ENCODE measurements at regions not wholly inside any gene's neighbourhood (a gene's known extent, or its start where the extent isn't known, plus 50 kb on each side); places are given as distances from the start of the nearest gene placed in this dataset.

DNA sequence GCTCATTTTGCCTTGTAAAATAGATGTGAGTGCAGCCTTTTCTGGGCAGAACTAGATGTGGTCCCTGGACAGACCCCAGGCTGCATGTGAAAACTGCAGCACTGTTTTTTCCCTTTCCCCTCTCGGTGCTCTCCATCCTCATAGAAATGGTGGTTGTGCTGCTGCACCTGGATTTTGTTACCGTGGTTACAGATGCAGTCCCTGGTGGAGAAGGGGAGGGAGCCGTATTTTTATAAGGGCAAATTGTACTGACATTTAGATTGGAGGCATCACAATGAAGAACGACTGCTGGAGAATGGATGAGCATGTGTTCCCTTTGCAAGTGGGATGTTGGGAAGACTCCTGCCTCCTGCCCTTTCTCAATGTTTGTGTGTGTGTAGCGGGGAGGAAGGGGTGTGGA lies 469.9 kb downstream of the CCSER2 start:
- Histone ChIP-seq H3K27ac (ENCODE audit: low read length) (no peak overlapping the region), H3K4me3 (ENCODE audit: low read length) (no peak overlapping the region), H3K27me3 (ENCODE audit: control insufficient read depth, insufficient read depth) (no peaks in the 10 kb centered on the region), H3K4me1 (ENCODE audit: control insufficient read depth, insufficient read depth, low read length) (no peaks in the 10 kb centered on the region), H3K9me3 (ENCODE audit: control insufficient read depth, low read length) (no peaks in the 10 kb centered on the region)
- ATAC-seq (no peak), DNase-seq (no peak)
- intact Hi-C loops (cut with DNase I) = no loop called here
- WGBS = 73% methylated on average over 5 of the region's 5 CpGs

GRCh38 chr10:84801156-84801555 lies 472.8 kb downstream of the CCSER2 start:
- 49% methylated on average over 2 of the region's 2 CpGs for WGBS

GRCh38 chr10:84801916-84802315 lies 473.5 kb downstream of the CCSER2 start:
- 72% methylated on average over 3 of the region's 3 CpGs for WGBS
- Histone ChIP-seq H3K27me3 (ENCODE audit: control insufficient read depth, insufficient read depth) (no peaks in the 10 kb centered on the region), H3K4me3 (ENCODE audit: low read length) (no peak overlapping the region), H3K9me3 (ENCODE audit: control insufficient read depth, low read length) (no peaks in the 10 kb centered on the region), H3K4me1 (ENCODE audit: control insufficient read depth, insufficient read depth, low read length) (no peaks in the 10 kb centered on the region), H3K27ac (ENCODE audit: low read length) (no peak overlapping the region)
- no peak for ATAC-seq
- DNase-seq = no peak
- intact Hi-C loops (cut with DNase I) = no loop called here

More at GRCh38 chr10:84801156-84801555, 472.8 kb downstream of the CCSER2 start:
- no peak overlapping the region for H3K27ac ChIP-seq (ENCODE audit: low read length)
- no peak for ATAC-seq
- H3K4me3 ChIP-seq (ENCODE audit: low read length) = no peak overlapping the region
- intact Hi-C loops (cut with DNase I) = no loop called here
- no peaks in the 10 kb centered on the region for H3K27me3 ChIP-seq (ENCODE audit: control insufficient read depth, insufficient read depth)
- no peak for DNase-seq
- no peaks in the 10 kb centered on the region for H3K4me1 ChIP-seq (ENCODE audit: control insufficient read depth, insufficient read depth, low read length)
- no peaks in the 10 kb centered on the region for H3K9me3 ChIP-seq (ENCODE audit: control insufficient read depth, low read length)

DNA sequence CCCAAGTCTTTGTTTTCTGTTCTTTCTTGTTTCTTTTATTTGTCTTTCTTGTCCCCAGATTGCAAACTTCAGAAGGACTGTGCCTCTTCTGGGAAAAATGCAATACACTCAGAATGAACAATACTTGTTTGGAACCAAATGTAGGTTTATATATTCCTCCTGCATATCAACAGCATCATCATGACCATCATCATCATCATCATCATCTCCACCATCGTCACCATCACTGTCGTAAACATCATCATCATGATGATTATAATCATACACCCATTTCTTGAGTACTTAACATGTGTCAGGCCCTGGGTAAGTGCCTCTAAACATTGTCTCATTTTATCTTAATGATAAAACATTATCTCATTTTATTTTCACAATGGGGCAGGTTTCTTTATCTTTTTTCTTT lies 476.8 kb downstream of the CCSER2 start:
- Histone ChIP-seq H3K27me3 (ENCODE audit: control insufficient read depth, insufficient read depth) (no peaks in the 10 kb centered on the region), H3K9me3 (ENCODE audit: control insufficient read depth, low read length) (no peaks in the 10 kb centered on the region), H3K27ac (ENCODE audit: low read length) (no peak overlapping the region), H3K4me1 (ENCODE audit: control insufficient read depth, insufficient read depth, low read length) (no peaks in the 10 kb centered on the region), H3K4me3 (ENCODE audit: low read length) (no peak overlapping the region)
- intact Hi-C loops (cut with DNase I) = no loop called here
- DNase-seq (no peak), ATAC-seq (no peak)
- WGBS = 68% methylated on average over 2 of the region's 2 CpGs

DNA sequence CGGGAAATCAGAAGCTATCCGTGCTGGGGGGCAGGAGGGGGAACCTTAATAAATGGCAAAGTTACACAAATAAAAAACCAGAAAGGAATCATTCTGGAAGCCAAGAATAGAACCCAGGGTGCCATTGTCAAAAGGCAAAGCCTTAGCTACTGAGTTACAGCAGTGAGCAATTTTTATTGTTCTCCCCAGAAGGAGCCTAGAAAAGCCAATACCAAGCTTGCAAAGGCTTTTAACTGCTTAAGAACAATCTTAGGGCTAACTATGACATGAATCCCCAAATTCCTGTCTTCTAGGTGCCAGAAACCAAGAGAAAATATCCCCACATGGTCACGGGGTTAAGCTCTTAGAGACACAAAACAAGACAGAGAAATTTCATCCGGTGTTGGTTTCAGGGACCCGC lies 482.7 kb downstream of the CCSER2 start:
- Histone ChIP-seq H3K9me3 (ENCODE audit: control insufficient read depth, low read length) (no peaks in the 10 kb centered on the region), H3K27me3 (ENCODE audit: control insufficient read depth, insufficient read depth) (no peaks in the 10 kb centered on the region), H3K4me1 (ENCODE audit: control insufficient read depth, insufficient read depth, low read length) (no peaks in the 10 kb centered on the region), H3K27ac (ENCODE audit: low read length) (no peak overlapping the region), H3K4me3 (ENCODE audit: low read length) (no peak overlapping the region)
- DNase-seq (no peak), ATAC-seq (no peak)
- intact Hi-C loops (cut with DNase I) = no loop called here
- 70% methylated on average over 5 of the region's 5 CpGs for WGBS

- DNase-seq = no peak
- no peak overlapping the region for H3K4me3 ChIP-seq (ENCODE audit: low read length)
- ATAC-seq = no peak
- intact Hi-C loops (cut with DNase I) = no loop called here
- H3K27ac ChIP-seq (ENCODE audit: low read length) = no peak overlapping the region
- H3K9me3 ChIP-seq (ENCODE audit: control insufficient read depth, low read length) = no peaks in the 10 kb centered on the region
- H3K27me3 ChIP-seq (ENCODE audit: control insufficient read depth, insufficient read depth) = no peaks in the 10 kb centered on the region
- 64% methylated on average over 3 of the region's 3 CpGs for WGBS
- H3K4me1 ChIP-seq (ENCODE audit: control insufficient read depth, insufficient read depth, low read length) = no peaks in the 10 kb centered on the region
Observed at GRCh38 chr10:84818961-84819360, 490.6 kb downstream of the CCSER2 start.

DNA sequence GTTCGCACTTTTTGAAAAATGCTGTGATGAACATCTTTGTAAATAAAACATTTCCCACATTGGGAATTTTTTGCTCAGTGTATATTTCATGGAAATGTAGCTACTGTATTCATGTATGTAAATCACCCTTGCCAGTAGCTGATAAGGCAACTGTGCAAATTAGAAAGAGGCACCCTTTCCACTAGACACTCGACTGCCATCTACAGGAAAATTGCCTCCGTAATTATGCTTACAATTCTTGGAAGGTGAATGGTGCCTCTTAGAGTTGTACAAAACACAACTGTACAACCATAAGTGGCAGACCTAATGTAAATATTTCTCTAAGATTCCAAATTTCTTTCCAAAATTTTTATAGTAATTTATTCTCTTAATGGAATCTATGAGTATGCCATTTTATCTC lies 491.7 kb downstream of the CCSER2 start:
- DNase-seq (no peak), ATAC-seq (no peak)
- no peak overlapping the region for H3K27ac ChIP-seq (ENCODE audit: low read length)
- intact Hi-C loops (cut with DNase I) = no loop called here
- H3K27me3 ChIP-seq (ENCODE audit: control insufficient read depth, insufficient read depth) = no peaks in the 10 kb centered on the region
- no peak overlapping the region for H3K4me3 ChIP-seq (ENCODE audit: low read length)
- no peaks in the 10 kb centered on the region for H3K4me1 ChIP-seq (ENCODE audit: control insufficient read depth, insufficient read depth, low read length)
- WGBS = 81% methylated on average over 3 of the region's 3 CpGs
- no peaks in the 10 kb centered on the region for H3K9me3 ChIP-seq (ENCODE audit: control insufficient read depth, low read length)

DNA sequence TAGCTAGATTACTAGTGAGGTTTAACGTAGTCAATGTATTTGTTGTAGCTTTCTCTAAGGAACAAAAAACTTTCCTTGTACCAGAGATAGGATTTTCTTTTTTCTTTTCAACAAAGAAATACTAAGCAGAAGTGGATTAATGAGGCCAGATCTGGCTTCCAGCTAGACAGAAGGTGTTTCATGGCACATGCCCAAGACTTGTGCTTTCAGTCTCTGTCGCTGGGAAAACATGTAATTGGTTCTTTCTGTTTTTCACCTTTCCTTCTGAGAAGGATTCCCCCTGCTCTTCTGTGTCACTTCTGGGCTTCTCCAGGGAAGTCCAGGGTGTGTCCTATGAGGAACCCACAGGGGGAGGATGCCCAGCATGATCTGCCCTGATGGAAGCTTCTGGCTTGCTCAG lies 492.2 kb downstream of the CCSER2 start:
- no peak overlapping the region for H3K27ac ChIP-seq (ENCODE audit: low read length)
- intact Hi-C loops (cut with DNase I) = no loop called here
- DNase-seq = no peak
- 58% methylated on average over 2 of the region's 2 CpGs for WGBS
- H3K4me1 ChIP-seq (ENCODE audit: control insufficient read depth, insufficient read depth, low read length) = no peaks in the 10 kb centered on the region
- no peak for ATAC-seq
- H3K4me3 ChIP-seq (ENCODE audit: low read length) = no peak overlapping the region
- H3K27me3 ChIP-seq (ENCODE audit: control insufficient read depth, insufficient read depth) = no peaks in the 10 kb centered on the region
- H3K9me3 ChIP-seq (ENCODE audit: control insufficient read depth, low read length) = no peaks in the 10 kb centered on the region

GRCh38 chr10:84822931-84823630 lies 494.7 kb downstream of the CCSER2 start:
- Histone ChIP-seq H3K27ac (ENCODE audit: low read length) (no peak overlapping the region), H3K9me3 (ENCODE audit: control insufficient read depth, low read length) (no peaks in the 10 kb centered on the region), H3K4me1 (ENCODE audit: control insufficient read depth, insufficient read depth, low read length) (no peaks in the 10 kb centered on the region), H3K4me3 (ENCODE audit: low read length) (no peak overlapping the region), H3K27me3 (ENCODE audit: control insufficient read depth, insufficient read depth) (no peaks in the 10 kb centered on the region)
- intact Hi-C loops (cut with DNase I) = no loop called here
- ATAC-seq (no peak), DNase-seq (no peak)
- 72% methylated on average over 3 of the region's 3 CpGs for WGBS

- Histone ChIP-seq H3K27ac (ENCODE audit: low read length) (no peak overlapping the region), H3K4me3 (ENCODE audit: low read length) (no peak overlapping the region), H3K4me1 (ENCODE audit: control insufficient read depth, insufficient read depth, low read length) (no peaks in the 10 kb centered on the region), H3K9me3 (ENCODE audit: control insufficient read depth, low read length) (no peaks in the 10 kb centered on the region), H3K27me3 (ENCODE audit: control insufficient read depth, insufficient read depth) (no peaks in the 10 kb centered on the region)
- ATAC-seq = no peak
- WGBS = 96% methylated on average over 1 of the region's 1 CpG
- intact Hi-C loops (cut with DNase I) = no loop called here
- no peak for DNase-seq
Observed at GRCh38 chr10:84824525-84824924, 496.1 kb downstream of the CCSER2 start.

DNA sequence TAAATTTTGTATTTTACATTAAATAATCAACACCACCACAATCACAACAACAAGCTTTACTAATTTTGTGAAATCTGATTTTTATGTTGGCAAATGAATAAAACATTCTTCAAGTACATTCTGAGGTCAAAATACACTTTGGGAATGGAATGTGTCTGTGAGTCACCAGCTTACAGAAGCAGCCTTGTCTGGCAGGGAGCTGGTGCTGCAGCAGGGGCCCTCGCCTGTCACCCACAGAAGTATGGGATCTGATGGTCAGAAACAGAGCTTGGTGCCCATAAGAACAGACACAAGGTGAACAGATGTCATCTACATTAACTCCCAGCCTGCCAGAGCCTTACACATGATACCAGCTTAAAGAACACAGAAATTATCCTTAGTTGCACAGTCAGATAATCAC lies 496.9 kb downstream of the CCSER2 start:
- no peaks in the 10 kb centered on the region for H3K27me3 ChIP-seq (ENCODE audit: control insufficient read depth, insufficient read depth)
- peaks cover 1% of the 10 kb centered on the region for H3K4me1 ChIP-seq (ENCODE audit: control insufficient read depth, insufficient read depth, low read length)
- no peaks in the 10 kb centered on the region for H3K9me3 ChIP-seq (ENCODE audit: control insufficient read depth, low read length)
- no peak overlapping the region for H3K4me3 ChIP-seq (ENCODE audit: low read length)
- DNase-seq = peak; percentile 28 to 62 (median 62)
- no peak overlapping the region for H3K27ac ChIP-seq (ENCODE audit: low read length)
- ATAC-seq = peak; percentile 80 to 87
- intact Hi-C loops (cut with DNase I) = no loop called here
- whole genome bisulfite sequencing = 48% methylated on average over 1 of the region's 1 CpG

DNA sequence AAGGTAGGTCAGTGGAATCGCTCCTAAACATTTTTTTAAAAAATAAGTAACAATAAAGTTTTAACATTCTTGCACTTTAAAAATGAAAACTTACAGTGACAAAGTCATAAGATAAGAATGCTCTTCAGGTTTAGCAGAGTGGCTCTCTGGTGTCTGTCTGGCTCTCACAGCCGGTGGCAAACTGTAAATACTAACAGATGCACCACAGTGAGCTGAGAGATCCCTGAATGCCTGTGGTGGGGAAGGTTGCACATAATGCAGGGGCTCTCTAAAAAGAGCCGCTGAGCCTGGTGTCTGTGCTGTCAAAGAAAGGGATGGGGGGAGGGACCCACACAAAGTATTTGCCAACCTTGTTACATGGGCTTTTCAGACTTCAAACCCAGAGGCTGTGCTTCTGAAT lies 498.3 kb downstream of the CCSER2 start:
- no peaks in the 10 kb centered on the region for H3K9me3 ChIP-seq (ENCODE audit: control insufficient read depth, low read length)
- H3K4me1 ChIP-seq (ENCODE audit: control insufficient read depth, insufficient read depth, low read length) = peaks cover 2% of the 10 kb centered on the region
- DNase-seq (no peak), ATAC-seq (no peak)
- 56% methylated on average over 3 of the region's 3 CpGs for WGBS
- no peak overlapping the region for H3K4me3 ChIP-seq (ENCODE audit: low read length)
- H3K27me3 ChIP-seq (ENCODE audit: control insufficient read depth, insufficient read depth) = no peaks in the 10 kb centered on the region
- peak overlapping the region; percentile 36 for H3K27ac ChIP-seq (ENCODE audit: low read length)
- intact Hi-C loops (cut with DNase I) = no loop called here

Data from right cardiac atrium (tissue), 5 donors.